ENCODE measurements at regions not wholly inside any gene's neighbourhood (a gene's known extent, or its start where the extent isn't known, plus 50 kb on each side); places are given as distances from the start of the nearest gene placed in this dataset.

- TF ChIP-seq POLR2AphosphoS5 (IDR thresholded peaks at IDR 0.05; ENCODE audit: low read depth, low read length) (no peak), SIRT6 (IDR thresholded peaks at IDR 0.05; ENCODE audit: low read length) (no peak), GTF2F1 (IDR thresholded peaks at IDR 0.05; ENCODE audit: borderline replicate concordance, low read depth, low read length) (no peak)
These were observed 992.7 kb downstream of the BCL11A start for GRCh38 chr2:59560769-59561168.
